ENCODE measurements at regions not wholly inside any gene's neighbourhood (a gene's known extent, or its start where the extent isn't known, plus 50 kb on each side); places are given as distances from the start of the nearest gene placed in this dataset.

DNA sequence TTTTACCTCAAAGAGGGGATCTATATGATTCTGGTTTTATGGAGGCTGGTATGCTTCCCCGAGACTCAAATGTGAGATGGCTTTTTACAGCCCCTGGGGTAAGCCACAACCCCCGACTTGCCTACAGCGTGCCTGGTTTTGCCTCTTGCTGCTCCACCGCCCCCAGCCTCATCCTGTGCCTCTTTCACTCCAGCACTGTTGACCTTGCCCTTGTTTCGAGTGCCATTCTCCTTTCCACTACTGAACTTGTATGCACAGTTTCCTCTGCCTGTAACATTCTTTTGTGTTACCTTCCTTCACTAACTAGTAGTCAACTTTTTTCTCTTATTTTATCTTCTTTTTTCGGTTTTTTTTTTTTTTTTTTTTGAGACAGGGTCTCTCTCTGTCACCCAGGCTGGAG, 219.0 kb upstream of the ZBED5 start:
- DNase-seq: no peak

DNA sequence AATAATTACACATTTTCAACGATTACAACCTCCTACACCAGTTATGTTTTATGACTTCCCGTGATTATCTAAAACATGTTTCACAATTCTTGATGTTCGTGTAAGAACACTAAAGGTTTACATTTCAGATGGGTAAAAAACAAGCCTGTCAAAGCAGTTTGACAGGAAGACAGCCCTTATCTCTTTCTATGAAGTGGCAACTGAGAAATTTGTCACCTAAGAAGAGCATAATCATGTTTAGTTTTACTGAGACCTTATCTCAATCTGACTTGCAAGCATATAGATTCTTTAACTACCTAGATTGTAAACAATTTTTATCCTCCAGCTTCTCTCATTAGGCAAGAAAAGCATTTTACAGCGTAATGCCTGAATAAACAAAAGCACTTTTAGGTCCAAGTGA, 218.4 kb upstream of the ZBED5 start:
- no peak for DNase-seq

DNA sequence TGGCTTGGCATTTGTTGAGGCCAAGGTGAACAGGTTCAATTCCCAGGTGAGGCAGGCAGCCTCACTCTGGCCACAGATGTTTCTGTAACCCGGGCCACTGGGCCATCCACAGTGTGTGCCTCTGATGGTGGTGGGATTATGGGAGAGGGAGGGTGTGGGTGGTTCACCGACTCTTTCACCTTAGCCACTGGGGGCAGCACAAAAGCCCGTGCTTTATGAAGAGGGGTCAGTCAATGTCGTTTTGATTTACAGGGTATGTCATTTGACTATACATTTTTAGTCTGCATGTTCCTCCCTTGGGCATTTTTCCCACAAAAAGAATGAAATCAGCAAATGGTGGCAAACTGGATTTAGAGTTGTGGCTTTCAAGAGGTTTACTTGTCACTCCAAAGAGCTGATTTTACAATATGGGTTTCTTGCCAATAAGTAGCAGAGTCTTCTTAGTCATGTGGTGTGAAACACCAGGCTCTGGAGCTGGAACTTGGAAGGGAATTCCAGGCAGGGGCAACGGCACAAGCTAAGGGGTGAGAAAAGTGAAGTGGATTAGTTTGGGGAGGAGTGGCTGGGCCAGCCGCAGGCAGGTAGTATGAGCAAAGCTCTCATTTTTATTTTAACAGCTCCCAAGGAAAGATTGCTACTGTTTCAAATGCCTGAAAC, 217.8 kb upstream of the ZBED5 start:
- DNase-seq: no peak

DNA sequence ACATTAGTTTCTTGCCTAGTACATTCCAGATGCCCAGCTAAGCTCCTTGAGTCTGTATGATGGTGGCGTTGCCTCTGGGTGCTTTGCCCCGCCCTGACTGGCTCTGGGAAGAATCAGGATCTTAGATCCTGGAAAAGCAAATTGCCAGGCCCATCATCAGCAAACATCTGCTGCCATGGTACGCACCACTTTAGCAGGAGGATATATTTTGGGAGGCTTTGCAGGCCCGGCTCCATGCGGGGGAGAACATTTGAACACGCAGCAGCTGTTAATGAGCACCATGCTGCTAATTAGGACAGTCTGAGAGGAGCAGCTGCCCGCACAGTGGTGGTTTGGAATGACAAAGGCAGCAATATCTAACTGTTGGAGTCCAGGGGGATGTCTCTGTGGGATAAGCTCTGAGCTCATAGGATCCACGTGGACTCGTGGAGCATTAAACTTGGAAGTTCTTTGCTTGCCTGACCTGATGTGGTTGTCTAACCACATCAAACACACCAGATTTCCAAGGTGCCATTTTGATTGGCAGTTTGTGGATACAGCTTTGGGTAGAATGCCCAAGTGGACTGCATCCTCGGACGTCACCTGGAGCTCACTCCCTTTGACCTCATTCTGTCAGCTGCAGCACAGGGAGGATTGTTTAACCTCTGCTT, 217.0 kb upstream of the ZBED5 start:
- DNase-seq: no peak

DNA sequence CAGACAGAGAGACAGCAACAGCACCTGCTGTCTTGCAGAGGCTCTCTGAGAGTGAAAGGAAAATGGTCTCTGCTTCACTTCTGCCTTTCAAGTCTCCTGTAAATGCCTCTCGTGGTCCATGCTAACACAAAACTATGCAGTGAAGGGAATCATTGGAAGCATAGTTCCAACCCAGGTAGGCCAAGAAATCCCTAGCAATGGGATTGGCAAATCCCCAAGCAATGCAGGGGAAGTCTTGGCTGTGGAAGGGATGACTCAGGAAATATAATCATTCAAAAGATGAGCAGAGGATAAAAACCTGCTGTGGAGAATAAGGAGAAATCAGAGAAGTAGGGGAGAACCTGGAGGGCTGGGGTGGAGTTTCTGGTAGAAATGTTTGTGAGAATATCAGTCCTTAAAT, 216.1 kb upstream of the ZBED5 start:
- DNase-seq: no peak

DNA sequence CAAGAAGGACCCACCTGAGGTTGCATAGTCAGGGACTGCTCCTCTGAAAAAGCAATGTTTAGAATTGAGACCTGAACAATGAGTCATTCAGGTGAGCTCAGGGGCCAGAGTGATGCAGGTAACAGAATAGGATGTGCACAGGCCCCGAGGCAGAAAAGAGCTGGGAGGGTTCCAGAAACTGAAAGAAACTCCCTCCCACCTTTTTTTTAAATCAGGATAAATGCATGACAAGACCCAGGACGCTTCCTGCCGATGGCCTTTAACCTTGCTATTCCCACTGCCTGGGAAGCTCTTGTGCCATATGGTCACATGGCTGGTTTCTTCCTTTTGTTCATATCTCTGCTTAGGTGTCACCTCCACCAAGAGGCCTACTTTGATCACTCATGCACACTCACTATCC, 214.2 kb upstream of the ZBED5 start:
- no peak for DNase-seq

- DNase-seq: no peak
Measured at GRCh38 chr11:11071486-11071885, 213.6 kb upstream of the ZBED5 start.

- DNase-seq: no peak
Measured at GRCh38 chr11:11070976-11071375, 213.1 kb upstream of the ZBED5 start.

DNA sequence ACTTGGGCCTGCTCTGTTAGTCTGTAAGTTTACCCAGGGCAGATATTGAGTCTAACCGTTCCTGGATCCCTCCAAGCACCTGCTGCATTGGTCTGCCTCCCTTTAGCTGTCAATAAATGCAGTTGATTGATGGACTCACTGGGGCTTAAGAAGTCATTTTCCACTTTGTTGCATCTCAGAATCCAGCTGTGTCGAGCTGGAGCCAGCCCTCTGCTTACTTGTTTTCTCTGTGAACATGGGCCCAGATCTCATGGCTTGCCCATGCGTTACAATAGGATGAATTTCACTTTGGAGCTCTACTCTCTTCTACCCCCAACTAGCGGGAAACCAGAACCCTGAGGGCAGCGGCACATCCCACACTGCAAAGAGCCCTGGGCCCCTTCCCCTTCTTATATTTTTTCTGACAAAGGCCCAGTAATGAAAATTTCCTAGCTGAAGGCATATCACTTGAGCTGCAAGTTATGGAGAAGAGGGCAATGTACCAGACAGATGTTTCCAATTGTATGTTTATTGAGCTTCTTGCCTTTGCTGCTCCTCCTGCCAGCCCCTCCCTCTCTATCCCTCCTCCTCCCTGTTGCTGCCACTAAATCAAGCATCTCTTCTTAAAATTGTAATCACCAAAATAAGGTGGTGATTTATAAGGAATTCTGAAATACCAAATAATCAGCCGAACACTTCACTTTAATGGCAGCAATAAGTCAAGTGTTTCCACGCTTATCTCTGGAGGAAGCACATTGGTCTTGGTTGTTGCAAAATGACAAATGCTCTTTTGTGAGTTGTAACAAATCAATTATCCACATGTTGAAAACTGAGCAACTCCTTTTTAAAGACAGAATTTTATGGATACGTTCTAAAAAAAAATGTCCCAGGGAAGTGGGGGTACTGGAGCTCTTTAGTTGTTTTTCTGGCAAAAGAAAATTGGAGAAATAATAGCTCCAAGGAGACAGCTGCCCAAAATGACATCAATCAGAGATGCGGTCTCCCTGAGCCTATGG, 212.3 kb upstream of the ZBED5 start:
- DNase-seq: no peak

DNA sequence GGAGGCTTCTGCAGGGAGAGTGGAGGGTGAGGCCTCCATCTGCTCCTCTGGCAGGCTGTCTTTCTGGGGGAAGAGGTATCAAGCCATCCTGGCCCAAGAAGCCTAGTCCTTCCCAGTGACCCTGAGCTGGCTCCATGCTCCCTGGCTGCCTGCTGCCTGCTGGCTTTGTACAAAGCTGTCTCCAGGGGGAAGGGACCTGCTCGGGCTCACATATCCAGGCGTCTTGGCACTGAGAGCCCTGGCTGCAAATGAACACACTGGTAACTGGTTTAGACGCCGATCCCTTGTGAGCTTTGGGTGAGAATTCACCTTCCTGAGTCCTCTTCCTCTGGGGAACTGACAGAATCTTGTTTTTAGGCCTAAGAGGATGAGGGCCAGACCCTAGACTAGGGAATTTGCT, 210.3 kb upstream of the ZBED5 start:
- no peak for DNase-seq

DNA sequence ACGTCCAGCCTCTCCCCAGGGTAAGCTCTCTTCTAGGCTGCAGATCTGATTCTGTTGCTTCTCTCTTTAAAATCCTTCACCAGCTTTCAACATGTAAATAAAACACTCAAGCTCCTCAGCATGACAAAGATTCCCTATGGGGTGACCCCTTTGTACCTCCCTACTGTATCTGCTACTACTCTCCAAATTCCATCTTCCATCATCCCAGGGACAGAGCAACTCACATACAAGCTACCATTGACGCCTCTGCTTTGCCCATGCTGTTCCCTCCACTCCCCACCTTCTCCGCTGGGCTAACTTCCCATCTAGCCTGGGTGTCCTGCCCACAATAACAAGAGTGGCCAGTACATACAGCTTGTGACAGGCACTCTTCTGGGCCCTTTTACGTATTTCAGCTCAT, 207.5 kb upstream of the ZBED5 start:
- DNase-seq: no peak

- DNase-seq: no peak
Measured at GRCh38 chr11:11057472-11057854, 199.6 kb upstream of the ZBED5 start.

DNA sequence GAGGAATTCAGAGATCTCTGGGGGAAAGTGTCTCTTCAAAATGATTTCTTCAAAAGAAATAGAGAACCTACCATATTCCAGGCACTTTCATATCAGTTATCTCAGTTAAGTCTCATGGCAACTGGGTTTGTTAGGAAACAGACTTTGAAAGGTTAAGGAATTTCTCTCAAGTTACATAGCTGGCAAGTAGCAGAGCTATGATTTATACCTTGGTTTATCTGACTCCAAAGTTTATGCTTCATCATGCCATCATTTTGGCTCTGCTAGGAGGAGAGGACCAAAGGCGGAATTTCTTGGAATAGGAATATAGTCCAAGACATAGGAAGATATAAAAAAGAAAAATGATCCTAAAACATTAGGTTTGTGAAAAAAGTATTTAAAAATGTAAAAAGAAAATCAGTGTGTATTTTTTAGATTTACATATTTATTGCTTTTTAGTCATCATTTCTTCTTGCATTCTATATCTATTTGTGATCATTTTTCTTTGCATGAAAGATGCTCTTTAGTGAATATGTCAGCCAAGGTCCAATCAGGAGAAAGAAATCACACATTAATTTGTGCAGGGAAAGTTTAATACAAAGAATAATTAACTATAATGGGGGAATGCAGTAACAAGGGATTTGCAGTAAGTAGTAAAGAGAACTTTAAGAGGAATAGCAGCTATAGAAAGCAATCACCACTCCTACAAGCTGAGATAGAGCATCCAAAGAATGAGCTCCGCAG, 199.1 kb upstream of the ZBED5 start:
- no peak for DNase-seq

GRCh38 chr11:11056316-11056715, 198.5 kb upstream of the ZBED5 start:
- DNase-seq: no peak

DNA sequence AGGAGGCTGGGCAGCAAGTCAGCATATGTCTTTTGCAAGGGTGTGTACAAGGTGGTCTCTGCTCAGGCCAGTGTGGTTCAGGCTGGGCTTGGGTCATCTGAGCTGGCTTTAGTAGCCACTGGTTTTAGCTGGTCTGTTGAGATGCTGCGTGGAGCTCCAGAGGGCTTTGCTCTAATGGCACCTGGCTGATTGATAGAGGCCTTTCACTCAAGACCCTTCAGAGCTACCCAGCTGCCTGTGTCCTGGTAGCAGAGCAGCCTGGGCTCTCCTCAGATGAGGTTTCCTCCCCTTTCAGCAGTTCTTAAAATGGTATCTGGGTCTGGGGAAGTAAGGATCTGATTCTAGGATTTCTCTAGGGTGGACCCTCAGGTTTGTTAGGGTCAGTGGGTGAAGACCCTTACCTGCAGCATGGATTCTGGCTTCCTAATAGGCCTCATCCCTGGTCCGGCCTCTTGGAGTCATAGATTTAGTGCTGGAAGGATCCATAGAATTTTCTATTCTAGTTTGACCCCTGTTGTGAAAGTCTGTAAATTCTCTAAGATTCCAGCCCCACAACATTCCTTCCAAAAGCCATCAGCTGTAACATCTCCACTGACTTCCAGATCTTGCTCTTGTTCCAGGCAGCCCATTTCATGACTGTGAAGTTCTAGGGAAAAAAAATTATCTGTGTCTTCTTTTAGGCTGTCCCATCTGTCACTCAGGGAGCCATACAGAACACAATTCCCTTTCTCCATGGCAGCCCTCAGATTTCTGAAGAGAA, 190.2 kb upstream of the ZBED5 start:
- DNase-seq: no peak

GRCh38 chr11:11046781-11047180, 188.9 kb upstream of the ZBED5 start:
- no peak for DNase-seq

GRCh38 chr11:11045156-11045930, 187.5 kb upstream of the ZBED5 start:
- no peak for DNase-seq

DNA sequence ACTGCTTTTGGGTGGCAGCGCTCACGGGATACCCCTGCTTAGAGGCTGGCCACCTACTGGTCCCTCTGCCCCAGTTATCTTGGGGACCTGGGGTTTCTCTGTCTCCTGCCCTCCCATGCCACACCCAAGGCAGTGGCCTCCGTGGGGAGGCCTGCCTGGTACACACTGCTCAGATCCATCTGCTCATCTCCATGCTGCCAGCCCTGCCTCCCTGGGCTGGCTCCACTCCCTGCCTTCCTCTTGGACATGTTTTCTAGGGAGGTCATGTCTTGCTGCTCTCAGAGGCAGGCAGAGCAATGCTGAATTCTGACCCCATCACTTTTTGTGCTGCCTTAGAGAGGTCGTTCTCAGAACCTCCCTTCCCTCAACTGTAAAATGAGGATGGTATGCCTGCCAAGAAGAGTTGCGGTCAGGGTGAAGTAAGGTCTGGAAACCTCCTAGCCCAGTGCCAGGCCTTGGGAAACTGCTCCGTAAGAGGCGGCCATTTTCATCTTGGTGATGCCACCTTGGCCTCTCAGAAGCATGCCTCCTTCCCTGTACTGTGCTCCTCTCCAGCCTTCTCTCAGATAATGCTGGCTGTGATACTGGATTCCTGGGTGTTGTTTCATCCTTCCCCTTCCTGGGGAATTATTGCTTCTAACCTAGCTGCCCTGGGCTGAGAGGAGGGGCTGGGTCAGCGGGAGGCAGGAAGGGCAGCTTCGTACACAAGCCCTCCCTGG, 186.4 kb upstream of the ZBED5 start:
- no peak for DNase-seq

DNA sequence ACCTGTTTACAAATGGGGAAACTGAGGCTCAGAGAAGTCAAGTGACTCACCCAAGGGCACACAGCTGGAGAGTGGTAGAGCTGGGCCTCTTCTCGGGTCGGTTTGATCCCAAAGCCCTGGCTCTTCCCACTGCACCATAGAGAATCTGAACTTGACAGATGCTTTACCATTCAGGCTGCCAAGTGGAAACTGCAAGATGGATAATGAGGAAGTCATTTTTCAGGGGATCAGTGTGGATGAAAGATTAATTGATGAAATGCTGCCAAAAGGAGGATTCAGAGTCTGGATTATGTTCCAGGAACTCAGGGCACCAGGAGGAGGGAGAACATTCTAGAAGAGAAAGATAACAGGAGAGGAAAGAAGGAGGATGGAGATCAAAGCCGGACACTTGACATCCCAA, 185.9 kb upstream of the ZBED5 start:
- DNase-seq: no peak

- no peak for DNase-seq
Measured at GRCh38 chr11:11039208-11039965, 181.5 kb upstream of the ZBED5 start.
